Epithelial cell of esophagus (primary cell): ENCODE measurements at regions not wholly inside any gene's neighbourhood (a gene's known extent, or its start where the extent isn't known, plus 50 kb on each side); places are given as distances from the start of the nearest gene placed in this dataset.

Source experiments
- DNase-seq: peaks from one replicate; pipeline ENCODE4 v3.0.0; 2010; ENCODE audit warnings: low read depth
- H3K4me3 ChIP-seq: 2 replicates; pipeline ENCODE4 v1.5.1; 2011; ENCODE audit warnings: mild to moderate bottlenecking, low read length, control low read depth
- CTCF ChIP-seq: IDR thresholded peaks from 2 replicates; pipeline ENCODE4 v1.5.1; 2011; ENCODE audit warnings: low read depth, mild to moderate bottlenecking, low read length, control low read depth, inconsistent platforms; ENCODE audit not compliant: insufficient read depth; ENCODE audit errors: missing control alignments

GRCh38 chr17:77824102-77824779 lies 134.3 kb upstream of the TNRC6C start:
- no peak overlapping the region for H3K4me3 ChIP-seq
- no peak for TF ChIP-seq CTCF
- no peak for DNase-seq

GRCh38 chr17:77824780-77825280 lies 133.7 kb upstream of the TNRC6C start:
- no peak for TF ChIP-seq CTCF
- no peak overlapping the region for H3K4me3 ChIP-seq
- no peak for DNase-seq

GRCh38 chr17:77825621-77826020 lies 132.9 kb upstream of the TNRC6C start:
- no peak for TF ChIP-seq CTCF
- H3K4me3 ChIP-seq, result no peak overlapping the region
- no peak for DNase-seq

GRCh38 chr17:77826132-77826873 lies 132.2 kb upstream of the TNRC6C start:
- no peak for DNase-seq
- no peak overlapping the region for H3K4me3 ChIP-seq
- TF ChIP-seq CTCF, result no peak

GRCh38 chr17:77827039-77827438 lies 131.5 kb upstream of the TNRC6C start:
- TF ChIP-seq CTCF, result no peak
- no peak for DNase-seq
- no peak overlapping the region for H3K4me3 ChIP-seq

GRCh38 chr17:77827511-77827910 lies 131.0 kb upstream of the TNRC6C start:
- H3K4me3 ChIP-seq, result no peak overlapping the region
- DNase-seq, result no peak
- TF ChIP-seq CTCF, result no peak
